Calu3 (cell line): ENCODE measurements at regions not wholly inside any gene's neighbourhood (a gene's known extent, or its start where the extent isn't known, plus 50 kb on each side); places are given as distances from the start of the nearest gene placed in this dataset.

ENCODE experiments used
- BruUV-seq: library from RNA; stranded (reverse); fragments of 400-500 nt; replicated peaks from 2 replicates; lab custom pipeline; 2021; lab: Mats Ljungman, UMichigan
- CTCF ChIA-PET: fragments of 300-600 bp; sonication (Branson Sonifier 250); formaldehyde crosslinking; loops from one replicate; lab custom pipeline; 2022; ENCODE audit warnings: antibody characterized with exemption; lab: Charles Lee
- DNase-seq: peaks from one replicate; pipeline ENCODE4 v3.0.0; 2022
- H3K27ac Mint-ChIP-seq: one replicate; pipeline ENCODE4 v1.8.0; 2022; ENCODE audit warnings: mixed read lengths; ENCODE audit not compliant: unreplicated experiment
- H3K27me3 Mint-ChIP-seq: one replicate; pipeline ENCODE4 v1.8.0; 2022; ENCODE audit warnings: mixed read lengths; ENCODE audit not compliant: unreplicated experiment
- H3K36me3 Mint-ChIP-seq: one replicate; pipeline ENCODE4 v1.8.0; 2022; ENCODE audit warnings: mild to moderate bottlenecking, moderate library complexity, mixed read lengths; ENCODE audit not compliant: insufficient read depth, unreplicated experiment
- H3K4me1 Mint-ChIP-seq: one replicate; pipeline ENCODE4 v1.8.0; 2022; ENCODE audit warnings: mild to moderate bottlenecking, low read depth, mixed read lengths; ENCODE audit not compliant: unreplicated experiment
- H3K4me3 Mint-ChIP-seq: one replicate; pipeline ENCODE4 v1.8.0; 2022; ENCODE audit warnings: mild to moderate bottlenecking, low read depth, moderate library complexity, mixed read lengths; ENCODE audit not compliant: unreplicated experiment
- H3K9me3 Mint-ChIP-seq: one replicate; pipeline ENCODE4 v1.8.0; 2022; ENCODE audit warnings: low read depth, mixed read lengths; ENCODE audit not compliant: unreplicated experiment
- intact Hi-C: fragments of 100-400 bp; cut with micrococcal nuclease; formaldehyde crosslinking; loops from one replicate; pipeline ENCODE4 v1.10.0; 2022; ENCODE audit not compliant: unreplicated experiment
- TF ChIP-seq, protein P1 (sequence below): fragments of 200-600 bp; IDR thresholded peaks from one replicate; pipeline ENCODE4 v1.8.0; 2022; ENCODE audit warnings: antibody characterized with exemption; ENCODE audit not compliant: unreplicated experiment

DNA sequence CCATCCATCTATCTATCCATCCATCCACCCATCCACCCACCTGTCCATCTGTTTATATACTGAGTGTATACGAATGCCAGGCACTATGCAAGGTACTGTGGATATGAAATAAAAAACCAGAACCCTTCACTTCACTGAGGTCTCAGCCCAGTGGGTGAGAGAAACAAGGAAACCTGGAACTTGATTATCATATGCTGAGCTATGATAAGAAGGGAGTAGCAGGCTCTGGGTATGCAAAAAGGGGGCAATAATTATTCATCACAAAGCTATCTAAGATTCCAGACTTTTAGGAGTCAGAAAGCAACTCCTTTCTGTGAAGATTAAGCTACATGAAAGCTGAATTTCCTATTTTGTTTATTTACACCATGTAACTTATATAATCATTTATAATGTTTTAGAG, 327.7 kb upstream of the IL12A start:
- Mint-ChIP-seq H3K4me3 (no peak overlapping the region), H3K9me3 (peaks cover 11% of the 10 kb centered on the region), H3K36me3 (no peaks in the 10 kb centered on the region), H3K27ac (no peak overlapping the region), H3K4me1 (no peaks in the 10 kb centered on the region), H3K27me3 (peaks cover 13% of the 10 kb centered on the region)
- TF ChIP-seq, protein P1, sequence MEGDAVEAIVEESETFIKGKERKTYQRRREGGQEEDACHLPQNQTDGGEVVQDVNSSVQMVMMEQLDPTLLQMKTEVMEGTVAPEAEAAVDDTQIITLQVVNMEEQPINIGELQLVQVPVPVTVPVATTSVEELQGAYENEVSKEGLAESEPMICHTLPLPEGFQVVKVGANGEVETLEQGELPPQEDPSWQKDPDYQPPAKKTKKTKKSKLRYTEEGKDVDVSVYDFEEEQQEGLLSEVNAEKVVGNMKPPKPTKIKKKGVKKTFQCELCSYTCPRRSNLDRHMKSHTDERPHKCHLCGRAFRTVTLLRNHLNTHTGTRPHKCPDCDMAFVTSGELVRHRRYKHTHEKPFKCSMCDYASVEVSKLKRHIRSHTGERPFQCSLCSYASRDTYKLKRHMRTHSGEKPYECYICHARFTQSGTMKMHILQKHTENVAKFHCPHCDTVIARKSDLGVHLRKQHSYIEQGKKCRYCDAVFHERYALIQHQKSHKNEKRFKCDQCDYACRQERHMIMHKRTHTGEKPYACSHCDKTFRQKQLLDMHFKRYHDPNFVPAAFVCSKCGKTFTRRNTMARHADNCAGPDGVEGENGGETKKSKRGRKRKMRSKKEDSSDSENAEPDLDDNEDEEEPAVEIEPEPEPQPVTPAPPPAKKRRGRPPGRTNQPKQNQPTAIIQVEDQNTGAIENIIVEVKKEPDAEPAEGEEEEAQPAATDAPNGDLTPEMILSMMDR, result no peak
- no TSS peak for BruUV-seq
- DNase-seq, result no peak
- CTCF ChIA-PET, result interaction anchor here (1.1 kb wide), 1 partner anchor 28 kb away, joined by 3 read pairs; no protein-coding TSS in a partner anchor
- intact Hi-C loops, result no loop called here

DNA sequence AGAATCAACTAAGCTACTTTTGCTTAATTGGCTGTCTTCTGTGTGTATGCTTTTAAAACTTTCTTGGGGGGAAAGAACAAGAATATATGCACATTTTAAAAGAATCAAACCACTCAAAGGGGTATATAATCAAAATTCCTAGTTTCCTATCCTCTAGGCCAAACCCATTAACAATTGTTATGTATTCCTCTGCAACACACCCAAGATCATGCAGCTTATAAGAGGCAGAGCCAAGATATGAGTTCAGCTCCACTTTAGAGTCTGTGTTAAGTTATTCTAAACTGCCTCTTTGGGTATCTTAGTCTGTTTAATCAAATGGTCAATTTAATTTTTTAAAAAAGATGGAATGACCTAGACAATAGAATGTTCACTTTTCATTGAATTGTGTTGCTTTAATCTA, 326.1 kb upstream of the IL12A start:
- Mint-ChIP-seq H3K9me3 (peaks cover 11% of the 10 kb centered on the region), H3K4me1 (no peaks in the 10 kb centered on the region), H3K27me3 (peaks cover 13% of the 10 kb centered on the region), H3K4me3 (no peak overlapping the region), H3K36me3 (no peaks in the 10 kb centered on the region), H3K27ac (no peak overlapping the region)
- CTCF ChIA-PET, result no interaction called here
- no peak for DNase-seq
- no TSS peak for BruUV-seq
- intact Hi-C loops, result no loop called here
- TF ChIP-seq, protein P1, result no peak

DNA sequence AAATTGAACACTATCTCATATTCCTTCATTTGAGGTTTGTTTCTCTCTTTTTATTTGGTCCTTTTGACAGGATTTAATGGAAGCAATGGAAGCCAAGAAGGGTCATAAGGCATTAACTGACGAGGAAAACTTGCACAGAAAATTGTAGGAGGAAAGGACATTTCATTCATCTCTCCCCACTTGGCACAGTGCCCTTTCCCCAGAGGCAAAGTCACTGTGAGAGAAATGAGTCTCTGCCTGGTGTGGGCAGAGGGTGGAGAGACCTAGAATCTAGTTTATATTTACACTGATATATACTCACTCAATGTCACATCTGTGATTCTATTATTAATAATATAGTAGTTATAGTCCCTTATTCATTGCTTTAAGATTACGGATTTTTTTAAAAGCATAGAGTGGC, 324.6 kb upstream of the IL12A start:
- intact Hi-C loops, result no loop called here
- CTCF ChIA-PET, result no interaction called here
- BruUV-seq, result no TSS peak

DNA sequence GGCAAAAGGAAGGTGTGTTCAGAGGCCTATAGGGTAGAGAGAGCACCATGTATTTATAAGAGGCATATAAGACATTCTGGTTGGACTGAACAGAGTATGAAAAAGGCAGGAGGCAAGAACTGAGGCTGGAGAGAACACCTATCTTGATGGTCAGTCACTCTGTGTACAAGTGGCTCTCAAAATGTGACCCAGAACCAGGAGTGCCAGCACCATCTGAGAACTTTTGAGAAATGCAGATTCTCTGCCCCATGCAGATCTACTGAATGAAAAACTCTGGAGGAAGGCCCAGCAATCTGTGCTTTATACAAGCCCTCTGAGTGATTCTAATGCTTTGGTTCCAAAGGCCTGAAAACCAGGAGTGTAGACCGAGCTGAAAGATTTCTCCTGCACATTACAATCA, 324.0 kb upstream of the IL12A start:
- CTCF ChIA-PET, result interaction anchor here (0.6 kb wide), 1 partner anchor 10 kb away, joined by 4 read pairs; no protein-coding TSS in a partner anchor

More for the DNA sequence above, 324.6 kb upstream of the IL12A start:
- Mint-ChIP-seq H3K4me3 (no peak overlapping the region), H3K36me3 (peaks cover 3% of the 10 kb centered on the region), H3K27ac (no peak overlapping the region), H3K27me3 (peaks cover 3% of the 10 kb centered on the region), H3K4me1 (peaks cover 7% of the 10 kb centered on the region), H3K9me3 (peaks cover 11% of the 10 kb centered on the region)
- no peak for DNase-seq
- TF ChIP-seq, protein P1, result no peak

More for the DNA sequence above, 324.0 kb upstream of the IL12A start:
- DNase-seq, result no peak
- TF ChIP-seq, protein P1, result no peak
- Mint-ChIP-seq H3K4me3 (no peak overlapping the region), H3K27me3 (no peaks in the 10 kb centered on the region), H3K4me1 (peaks cover 13% of the 10 kb centered on the region), H3K36me3 (peaks cover 5% of the 10 kb centered on the region), H3K9me3 (peaks cover 11% of the 10 kb centered on the region), H3K27ac (no peak overlapping the region)
- BruUV-seq, result no TSS peak
- intact Hi-C loops, result no loop called here
